IgD-negative memory B cell (primary cell): ENCODE measurements at regions not wholly inside any gene's neighbourhood (a gene's known extent, or its start where the extent isn't known, plus 50 kb on each side); places are given as distances from the start of the nearest gene placed in this dataset.

Experiments used
- H3K27ac Mint-ChIP-seq, 3 donors: one replicate each; pipeline ENCODE4 v1.8.0; 2020 to 2022; ENCODE audit warnings: mild to moderate bottlenecking in 3 of 3, mixed read lengths in 3 of 3, moderate library complexity in 1 of 3
- H3K27me3 Mint-ChIP-seq: one replicate; pipeline ENCODE4 v1.8.0; 2021; ENCODE audit warnings: mixed read lengths
- H3K36me3 Mint-ChIP-seq: one replicate; pipeline ENCODE4 v1.8.0; 2020; ENCODE audit warnings: mild to moderate bottlenecking, mixed read lengths
- H3K4me1 Mint-ChIP-seq, 3 donors: one replicate each; pipeline ENCODE4 v1.8.0; 2020 to 2022; ENCODE audit warnings: mixed read lengths in 3 of 3, mild to moderate bottlenecking in 1 of 3
- H3K4me3 Mint-ChIP-seq, 4 donors: one replicate each; pipeline ENCODE4 v1.8.0; 2020 to 2022; ENCODE audit warnings: mild to moderate bottlenecking in 4 of 4, mixed read lengths in 4 of 4, moderate library complexity in 3 of 4
- H3K9me3 Mint-ChIP-seq, 3 donors: one replicate each; pipeline ENCODE4 v1.8.0; 2020 to 2021; ENCODE audit warnings: mixed read lengths in 3 of 3, mild to moderate bottlenecking in 1 of 3

DNA sequence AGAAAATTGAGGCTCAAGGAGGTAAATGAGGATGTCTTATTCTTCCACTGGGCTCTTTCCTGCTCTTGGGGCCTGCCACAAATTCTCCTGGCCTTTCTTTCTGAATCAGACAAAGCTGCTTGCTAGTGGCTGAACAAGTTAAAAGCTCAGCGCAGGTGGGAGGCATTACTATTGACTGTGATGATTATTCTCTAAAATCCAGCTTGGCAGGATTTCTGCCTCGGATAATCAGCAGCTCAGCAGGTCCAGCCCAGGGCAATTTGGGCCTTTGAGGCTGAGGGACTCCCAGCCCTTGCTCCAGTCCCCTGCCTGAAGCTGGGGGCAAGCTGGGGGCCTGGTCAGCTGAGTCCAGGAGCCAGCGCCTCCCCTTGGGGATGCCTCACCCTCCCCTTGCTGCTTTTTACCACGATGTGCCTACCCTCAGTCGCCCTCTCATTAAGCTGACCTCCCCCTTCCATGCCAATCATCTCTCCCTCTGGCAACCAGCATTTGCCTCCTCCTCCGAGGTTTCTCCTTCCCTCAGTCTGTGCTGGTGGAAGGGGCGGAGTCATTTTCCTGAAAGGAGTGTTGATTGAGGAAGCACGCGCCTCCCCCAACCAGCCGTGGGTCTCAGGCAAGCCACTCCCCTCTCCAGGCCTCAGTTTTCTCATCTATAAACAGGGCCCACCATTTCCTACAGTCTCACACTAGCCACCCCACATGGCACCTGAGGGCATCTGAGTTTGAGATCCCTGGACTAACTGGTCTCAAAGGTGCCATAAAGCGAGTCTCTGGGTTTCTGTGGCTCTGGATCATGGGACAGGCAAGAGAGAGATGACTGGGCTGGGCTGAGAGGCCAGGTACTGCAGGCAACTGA lies 60.6 kb upstream of the PRDM11 start:
- no peaks in the 10 kb centered on the region for H3K36me3 Mint-ChIP-seq
- H3K27me3 Mint-ChIP-seq: peaks cover 2% of the 10 kb centered on the region
- H3K4me1 Mint-ChIP-seq: peaks cover 32 to 47% (median 33%) of the 10 kb centered on the region in 3 donors
- peaks cover 0 to 2% (median 2%) of the 10 kb centered on the region in 3 donors for H3K9me3 Mint-ChIP-seq
- no peak overlapping the region for H3K4me3 Mint-ChIP-seq
- H3K27ac Mint-ChIP-seq: peak overlapping the region in 1 of 3 donors; percentile 57

DNA sequence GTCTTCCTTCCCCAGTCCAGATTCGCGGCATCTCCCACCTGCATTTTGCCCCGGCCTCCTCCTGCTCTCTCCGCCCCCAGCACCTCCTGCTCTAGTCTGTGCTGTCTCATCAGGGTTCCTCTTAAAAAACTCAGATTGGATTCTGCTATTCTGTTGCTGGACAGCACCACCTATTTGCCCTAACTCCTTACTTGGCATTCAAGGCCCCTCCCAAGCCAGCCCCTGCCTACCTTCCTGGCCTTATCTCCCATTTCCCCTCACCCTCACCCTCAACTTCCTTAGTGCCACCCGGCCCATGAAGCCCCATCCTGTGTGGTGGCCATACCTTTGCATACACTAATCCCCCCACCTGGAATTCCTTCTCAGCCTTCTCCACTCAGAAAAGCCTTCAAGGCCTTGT lies 59.9 kb upstream of the PRDM11 start:
- Mint-ChIP-seq H3K4me1 (peaks cover 32 to 44% (median 33%) of the 10 kb centered on the region in 3 donors), H3K4me3 (peak overlapping the region in 1 of 4 donors; percentile 66), H3K9me3 (peaks cover 0 to 2% (median 0%) of the 10 kb centered on the region in 3 donors), H3K27me3 (peaks cover 2% of the 10 kb centered on the region), H3K27ac (peak overlapping the region in 1 of 3 donors; percentile 97), H3K36me3 (no peaks in the 10 kb centered on the region)

DNA sequence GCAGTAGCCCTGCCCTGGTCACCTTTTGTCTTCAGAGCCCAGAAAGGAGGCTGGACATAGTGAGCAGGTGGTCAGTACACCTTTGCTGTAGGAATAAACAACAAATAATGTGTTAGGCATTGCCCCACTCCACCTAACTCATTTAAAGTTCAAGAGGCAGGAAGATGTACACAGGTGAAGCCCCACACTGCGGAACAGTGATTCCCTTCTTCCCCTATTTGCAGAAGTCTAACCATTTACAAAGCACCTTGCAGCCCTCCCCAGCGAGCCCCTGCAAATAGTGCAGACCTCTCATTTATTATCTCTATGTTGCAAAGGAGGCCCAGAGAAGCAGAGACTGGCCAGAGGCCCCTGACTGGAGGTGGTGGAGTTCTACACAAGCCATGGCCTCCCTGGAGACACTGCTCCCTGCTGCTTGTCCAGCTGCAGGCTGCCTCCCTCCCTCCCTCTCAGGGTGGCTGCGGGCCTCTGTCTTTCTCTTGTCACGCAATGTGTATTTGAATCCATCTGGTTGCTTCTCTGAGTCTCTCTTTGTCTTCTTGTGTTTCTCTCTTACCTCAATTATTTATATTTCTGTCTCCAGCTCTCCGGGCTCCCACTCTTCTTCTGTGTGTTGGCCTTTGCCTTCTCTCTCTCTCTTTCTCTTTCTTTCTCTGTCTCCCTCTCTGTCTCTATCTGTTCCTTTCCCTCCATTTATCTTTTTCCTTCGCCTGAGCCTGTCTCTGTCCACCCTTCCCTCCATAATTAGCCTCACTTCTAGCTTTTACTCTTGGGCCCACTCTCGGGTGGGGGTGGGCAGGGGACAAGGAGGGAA lies 59.1 kb upstream of the PRDM11 start:
- H3K27me3 Mint-ChIP-seq: peaks cover 2% of the 10 kb centered on the region
- H3K4me3 Mint-ChIP-seq: no peak overlapping the region
- H3K9me3 Mint-ChIP-seq: peaks cover 0 to 2% (median 0%) of the 10 kb centered on the region in 3 donors
- peaks cover 28 to 42% (median 29%) of the 10 kb centered on the region in 3 donors for H3K4me1 Mint-ChIP-seq
- H3K36me3 Mint-ChIP-seq: no peaks in the 10 kb centered on the region
- H3K27ac Mint-ChIP-seq: peak overlapping the region in 1 of 3 donors; percentile 97

GRCh38 chr11:45087900-45088160 lies 58.6 kb upstream of the PRDM11 start:
- H3K9me3 Mint-ChIP-seq: peaks cover 0 to 2% (median 0%) of the 10 kb centered on the region in 3 donors
- no peak overlapping the region for H3K27ac Mint-ChIP-seq
- H3K4me1 Mint-ChIP-seq: peaks cover 23 to 36% (median 24%) of the 10 kb centered on the region in 3 donors
- H3K36me3 Mint-ChIP-seq: no peaks in the 10 kb centered on the region
- H3K4me3 Mint-ChIP-seq: no peak overlapping the region
- H3K27me3 Mint-ChIP-seq: peaks cover 2% of the 10 kb centered on the region

DNA sequence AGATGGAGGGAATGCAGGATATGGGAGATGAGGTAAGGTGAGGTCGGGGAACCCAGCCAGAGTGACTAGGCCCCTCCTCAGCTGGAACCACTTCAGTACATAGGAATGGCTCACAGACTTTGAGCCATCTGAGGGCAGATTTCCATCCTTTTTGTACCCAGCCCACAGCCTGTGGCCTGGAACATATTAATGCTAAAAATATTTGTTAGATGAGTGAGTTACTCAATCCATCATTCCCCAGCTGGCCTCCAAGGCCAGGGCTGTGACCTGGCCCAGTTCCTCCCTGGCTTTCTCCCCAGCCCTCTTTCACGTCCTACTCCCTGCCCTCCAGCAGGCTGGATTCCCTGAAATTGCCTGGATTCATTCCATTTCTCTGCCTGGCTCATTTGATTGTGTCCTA lies 57.2 kb upstream of the PRDM11 start:
- Mint-ChIP-seq H3K36me3 (no peaks in the 10 kb centered on the region), H3K27me3 (peaks cover 4% of the 10 kb centered on the region), H3K4me3 (peak overlapping the region in 1 of 4 donors; percentile 71), H3K4me1 (peaks cover 10 to 22% (median 13%) of the 10 kb centered on the region in 3 donors), H3K27ac (peak overlapping the region in 1 of 3 donors; percentile 90), H3K9me3 (no peaks in the 10 kb centered on the region)

GRCh38 chr11:45089676-45090499 lies 56.6 kb upstream of the PRDM11 start:
- Mint-ChIP-seq H3K27ac (peak overlapping the region in 1 of 3 donors; percentile 73), H3K36me3 (no peaks in the 10 kb centered on the region), H3K4me1 (peaks cover 10 to 22% (median 13%) of the 10 kb centered on the region in 3 donors), H3K4me3 (no peak overlapping the region), H3K9me3 (no peaks in the 10 kb centered on the region), H3K27me3 (peaks cover 4% of the 10 kb centered on the region)

DNA sequence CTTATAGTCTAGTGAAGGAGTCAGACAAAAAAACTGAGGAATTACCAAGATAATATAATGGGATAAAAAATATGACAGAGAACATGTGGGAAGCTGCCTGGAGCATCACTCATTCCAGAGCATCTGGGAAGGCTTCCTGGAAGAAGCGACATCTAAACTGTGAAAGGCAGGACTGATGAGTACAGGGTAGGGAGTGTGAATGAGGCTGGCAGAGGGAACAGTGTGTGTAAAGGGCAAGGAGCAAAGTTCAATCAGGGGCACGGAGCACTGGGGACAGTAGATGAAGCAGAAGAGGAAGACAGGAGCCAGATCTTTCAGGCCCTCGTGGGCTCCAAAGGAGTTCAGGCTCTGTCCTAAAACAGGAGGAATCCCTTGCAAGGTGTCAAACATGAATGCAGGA lies 55.8 kb upstream of the PRDM11 start:
- H3K9me3 Mint-ChIP-seq: no peaks in the 10 kb centered on the region
- H3K36me3 Mint-ChIP-seq: no peaks in the 10 kb centered on the region
- H3K27me3 Mint-ChIP-seq: peaks cover 4% of the 10 kb centered on the region
- H3K4me1 Mint-ChIP-seq: peaks cover 10 to 21% (median 13%) of the 10 kb centered on the region in 3 donors
- H3K27ac Mint-ChIP-seq: peak overlapping the region in 1 of 3 donors; percentile 73
- H3K4me3 Mint-ChIP-seq: no peak overlapping the region

DNA sequence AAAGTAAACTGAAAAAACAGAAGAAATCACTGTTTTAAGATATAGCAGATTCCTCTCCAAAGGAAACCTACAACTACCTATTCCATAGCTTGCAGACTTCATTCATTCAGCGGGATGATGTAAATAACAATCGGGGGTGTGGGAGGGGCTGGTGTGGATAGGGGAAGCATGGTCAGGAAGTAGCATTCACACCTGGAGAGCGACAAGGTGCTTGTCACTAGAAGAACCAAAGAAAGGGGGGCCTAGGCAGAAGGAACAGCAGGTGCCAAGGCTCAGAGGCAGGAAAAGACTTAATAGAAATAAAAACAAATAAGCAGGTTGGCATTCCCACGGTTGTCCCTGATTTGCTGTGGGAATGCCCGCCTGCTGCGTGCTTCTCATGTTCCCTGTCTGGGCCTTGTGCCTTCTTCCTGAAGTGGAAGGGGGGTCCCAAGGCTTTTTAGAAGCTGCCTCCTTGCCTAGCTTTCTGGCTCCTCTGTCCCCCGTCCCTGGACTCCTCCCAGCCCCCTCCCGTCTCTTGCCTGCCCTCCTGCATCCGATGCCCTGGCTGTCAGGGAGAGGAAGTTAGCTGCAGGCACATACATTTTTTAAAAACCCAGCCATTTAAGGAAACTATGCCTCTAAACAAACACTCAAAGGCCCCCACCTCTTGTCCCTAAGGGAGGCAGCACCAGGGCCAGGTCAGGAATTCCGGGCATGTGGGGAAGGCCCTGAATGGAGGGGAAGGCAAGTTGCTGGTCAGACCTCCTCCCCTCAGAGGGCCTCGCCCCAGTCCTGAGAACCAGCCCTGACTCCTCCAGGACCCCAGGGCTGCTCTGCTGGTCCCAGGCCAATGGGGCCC lies 54.7 kb upstream of the PRDM11 start:
- Mint-ChIP-seq H3K9me3 (no peaks in the 10 kb centered on the region), H3K4me3 (no peak overlapping the region), H3K36me3 (no peaks in the 10 kb centered on the region), H3K4me1 (peaks cover 9 to 14% (median 10%) of the 10 kb centered on the region in 3 donors), H3K27me3 (peaks cover 4% of the 10 kb centered on the region), H3K27ac (no peak overlapping the region)

DNA sequence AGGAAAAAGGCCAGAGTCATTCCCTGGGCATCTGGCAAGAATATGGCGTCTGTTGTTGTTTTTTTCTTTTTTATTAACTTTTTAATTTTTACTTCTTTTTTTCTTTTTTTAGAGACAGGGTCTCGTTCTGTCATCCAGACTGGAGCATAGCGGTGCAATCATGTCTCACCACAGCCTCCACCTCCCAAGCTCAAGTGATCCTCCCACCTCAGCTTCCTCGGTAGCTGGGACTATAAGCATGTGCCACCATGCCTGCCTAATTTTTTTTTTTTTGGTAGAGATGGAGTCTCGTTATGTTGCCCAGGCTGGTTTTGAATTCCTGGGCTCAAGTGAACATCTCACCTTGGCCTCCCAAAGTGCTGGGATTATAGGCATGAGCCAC lies 54.0 kb upstream of the PRDM11 start:
- Mint-ChIP-seq H3K9me3 (no peaks in the 10 kb centered on the region), H3K4me3 (no peak overlapping the region), H3K27ac (no peak overlapping the region), H3K4me1 (peaks cover 3 to 9% (median 5%) of the 10 kb centered on the region in 3 donors), H3K36me3 (no peaks in the 10 kb centered on the region), H3K27me3 (peaks cover 4% of the 10 kb centered on the region)

GRCh38 chr11:45092901-45093760 lies 53.3 kb upstream of the PRDM11 start:
- no peaks in the 10 kb centered on the region for H3K36me3 Mint-ChIP-seq
- peak overlapping the region in 1 of 4 donors; percentile 72 for H3K4me3 Mint-ChIP-seq
- H3K27ac Mint-ChIP-seq: peak overlapping the region in 1 of 3 donors; percentile 47
- peaks cover 0 to 7% (median 5%) of the 10 kb centered on the region in 3 donors for H3K4me1 Mint-ChIP-seq
- H3K9me3 Mint-ChIP-seq: no peaks in the 10 kb centered on the region
- peaks cover 6% of the 10 kb centered on the region for H3K27me3 Mint-ChIP-seq

DNA sequence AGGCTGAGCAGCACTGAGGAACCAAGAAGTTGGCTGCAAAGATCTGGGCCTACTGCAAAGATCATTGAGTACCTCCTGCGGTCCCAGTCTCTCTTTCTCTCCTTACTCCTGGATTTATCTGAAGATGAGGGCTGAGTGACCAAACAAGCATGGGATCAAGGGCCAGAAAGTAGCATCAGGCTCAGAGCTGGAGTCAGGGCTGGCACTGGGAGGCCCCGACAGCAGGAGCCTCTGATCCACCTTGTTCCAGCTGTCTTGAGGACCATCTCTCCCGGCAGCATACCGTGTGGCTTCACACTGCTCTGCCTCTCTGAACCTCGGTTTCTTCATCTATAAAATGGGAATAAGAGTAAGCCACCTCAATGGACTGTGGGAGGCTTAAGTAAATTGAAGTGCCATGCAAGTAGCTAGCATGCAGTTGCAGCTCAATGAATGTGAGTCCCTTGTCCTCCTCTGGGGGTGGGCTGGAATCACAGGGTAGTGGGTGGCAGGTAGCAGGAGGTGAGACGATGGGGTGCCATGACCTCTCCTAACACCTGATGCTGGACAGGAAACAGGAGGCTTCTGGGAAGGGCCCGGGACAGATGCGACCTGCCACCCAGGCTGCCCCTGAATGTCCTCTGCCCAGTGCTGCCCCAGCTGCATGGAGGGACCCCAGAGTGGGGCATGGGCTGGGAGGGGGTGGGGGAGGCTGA lies 52.5 kb upstream of the PRDM11 start:
- Mint-ChIP-seq H3K4me3 (peak overlapping the region in 1 of 4 donors; percentile 72), H3K9me3 (no peaks in the 10 kb centered on the region), H3K27me3 (peaks cover 8% of the 10 kb centered on the region), H3K36me3 (no peaks in the 10 kb centered on the region), H3K4me1 (peaks cover 0 to 7% (median 5%) of the 10 kb centered on the region in 3 donors), H3K27ac (peak overlapping the region in 1 of 3 donors; percentile 87)

DNA sequence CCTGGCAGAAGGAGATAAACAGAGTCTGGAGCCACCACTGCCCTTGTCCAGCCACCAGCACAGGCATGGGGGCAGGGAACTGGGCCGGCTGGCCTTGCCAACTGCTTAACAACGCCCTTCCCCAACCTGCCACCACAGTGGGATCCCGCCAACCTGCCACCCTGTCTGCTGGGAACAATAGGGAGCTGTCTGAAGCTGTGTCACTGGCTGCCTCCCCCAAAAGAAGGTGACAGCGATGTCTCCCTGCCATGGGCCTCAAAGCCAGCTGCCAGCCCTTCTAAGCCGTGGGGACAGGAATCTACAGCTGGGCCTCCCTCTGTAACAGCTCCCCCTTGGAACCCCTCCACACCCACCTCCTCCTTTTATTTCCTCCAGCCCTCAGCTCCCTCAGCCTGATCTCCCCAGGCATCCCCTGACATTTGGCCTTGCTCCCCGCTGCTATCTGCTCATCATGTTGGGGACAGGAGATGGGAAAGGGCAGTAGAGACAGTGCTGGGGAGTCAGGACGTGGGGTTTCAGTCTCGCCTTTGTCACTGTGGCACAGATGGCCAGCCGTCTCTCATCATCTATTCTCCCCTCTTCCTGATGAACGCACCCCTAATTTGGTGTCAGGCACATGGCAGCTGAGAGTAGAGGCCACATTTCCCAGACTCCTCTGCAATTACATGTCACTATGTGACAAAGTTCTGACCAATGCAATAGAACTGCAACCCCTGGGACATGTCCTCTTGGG lies 51.3 kb upstream of the PRDM11 start:
- Mint-ChIP-seq H3K27me3 (peaks cover 10% of the 10 kb centered on the region), H3K36me3 (no peaks in the 10 kb centered on the region), H3K4me1 (peaks cover 0 to 5% (median 5%) of the 10 kb centered on the region in 3 donors), H3K4me3 (no peak overlapping the region), H3K27ac (no peak overlapping the region), H3K9me3 (no peaks in the 10 kb centered on the region)
